ENCODE measurements at regions not wholly inside any gene's neighbourhood (a gene's known extent, or its start where the extent isn't known, plus 50 kb on each side); places are given as distances from the start of the nearest gene placed in this dataset.

GRCh38 chr5:143987751-143988560, 176.0 kb downstream of the HMHB1 start:
- no peak overlapping the region for H3K9ac ChIP-seq (ENCODE audit: low read length)
- Mint-ChIP-seq H3K9me3 (ENCODE audit: unreplicated experiment) (no peaks in the 10 kb centered on the region), H3K36me3 (ENCODE audit: low read depth, unreplicated experiment) (no peaks in the 10 kb centered on the region), H3K4me1 (ENCODE audit: low read depth, unreplicated experiment) (peaks cover 20% of the 10 kb centered on the region), H3K27ac (ENCODE audit: unreplicated experiment) (no peak overlapping the region), H3K27me3 (ENCODE audit: low read depth, unreplicated experiment) (no peaks in the 10 kb centered on the region), H3K4me3 (ENCODE audit: unreplicated experiment) (no peak overlapping the region)
- no peak for DNase-seq (ENCODE audit: low read depth)
- no peaks in the 10 kb centered on the region for H4K20me1 ChIP-seq (ENCODE audit: insufficient read depth, low read length)
- no peak overlapping the region for H3K27ac ChIP-seq (ENCODE audit: low read depth, low read length)
- H3K36me3 ChIP-seq (ENCODE audit: insufficient read depth, low read length) = no peaks in the 10 kb centered on the region
- no peak overlapping the region for H3K4me3 ChIP-seq (ENCODE audit: insufficient read depth, low read depth, low read length)
- no peaks in the 10 kb centered on the region for H3K9me3 ChIP-seq (ENCODE audit: insufficient read depth, low read depth, low read length)
- H3K4me2 ChIP-seq (ENCODE audit: low read length) = no peak overlapping the region
- no peaks in the 10 kb centered on the region for H3K27me3 ChIP-seq (ENCODE audit: insufficient read depth, low read length)
- no peaks in the 10 kb centered on the region for H3K79me2 ChIP-seq (ENCODE audit: insufficient read depth, low read length)
- no peak for TF ChIP-seq EZH2 (IDR thresholded peaks at IDR 0.05; ENCODE audit: insufficient read depth, low read length)
- TF ChIP-seq CTCF (IDR thresholded peaks at IDR 0.05; ENCODE audit: insufficient read depth, low read depth, low read length) = no peak
- FAIRE-seq = peak; percentile 65
- H3K4me1 ChIP-seq (ENCODE audit: insufficient read depth, low read length) = peaks cover 18% of the 10 kb centered on the region
- H2AFZ ChIP-seq (ENCODE audit: low read depth, low read length) = no peak overlapping the region

- no peak overlapping the region for H2AFZ ChIP-seq (ENCODE audit: low read depth, low read length)
- no peaks in the 10 kb centered on the region for H3K9me3 ChIP-seq (ENCODE audit: insufficient read depth, low read depth, low read length)
- Mint-ChIP-seq H3K27me3 (ENCODE audit: low read depth, unreplicated experiment) (no peaks in the 10 kb centered on the region), H3K36me3 (ENCODE audit: low read depth, unreplicated experiment) (no peaks in the 10 kb centered on the region), H3K4me3 (ENCODE audit: unreplicated experiment) (no peak overlapping the region), H3K27ac (ENCODE audit: unreplicated experiment) (no peak overlapping the region), H3K9me3 (ENCODE audit: unreplicated experiment) (no peaks in the 10 kb centered on the region), H3K4me1 (ENCODE audit: low read depth, unreplicated experiment) (peaks cover 3% of the 10 kb centered on the region)
- no peak overlapping the region for H3K9ac ChIP-seq (ENCODE audit: low read length)
- no peaks in the 10 kb centered on the region for H3K79me2 ChIP-seq (ENCODE audit: insufficient read depth, low read length)
- H3K27me3 ChIP-seq (ENCODE audit: insufficient read depth, low read length) = no peaks in the 10 kb centered on the region
- no peaks in the 10 kb centered on the region for H4K20me1 ChIP-seq (ENCODE audit: insufficient read depth, low read length)
- TF ChIP-seq EZH2 (IDR thresholded peaks at IDR 0.05; ENCODE audit: insufficient read depth, low read length) (no peak), CTCF (IDR thresholded peaks at IDR 0.05; ENCODE audit: insufficient read depth, low read depth, low read length) (no peak)
- H3K4me1 ChIP-seq (ENCODE audit: insufficient read depth, low read length) = no peaks in the 10 kb centered on the region
- H3K4me3 ChIP-seq (ENCODE audit: insufficient read depth, low read depth, low read length) = no peak overlapping the region
- DNase-seq (ENCODE audit: low read depth) (no peak), FAIRE-seq (no peak)
- no peaks in the 10 kb centered on the region for H3K36me3 ChIP-seq (ENCODE audit: insufficient read depth, low read length)
- H3K27ac ChIP-seq (ENCODE audit: low read depth, low read length) = no peak overlapping the region
- H3K4me2 ChIP-seq (ENCODE audit: low read length) = no peak overlapping the region
These were observed 178.0 kb downstream of the YIPF5 start for GRCh38 chr5:143992496-143992895.

DNA sequence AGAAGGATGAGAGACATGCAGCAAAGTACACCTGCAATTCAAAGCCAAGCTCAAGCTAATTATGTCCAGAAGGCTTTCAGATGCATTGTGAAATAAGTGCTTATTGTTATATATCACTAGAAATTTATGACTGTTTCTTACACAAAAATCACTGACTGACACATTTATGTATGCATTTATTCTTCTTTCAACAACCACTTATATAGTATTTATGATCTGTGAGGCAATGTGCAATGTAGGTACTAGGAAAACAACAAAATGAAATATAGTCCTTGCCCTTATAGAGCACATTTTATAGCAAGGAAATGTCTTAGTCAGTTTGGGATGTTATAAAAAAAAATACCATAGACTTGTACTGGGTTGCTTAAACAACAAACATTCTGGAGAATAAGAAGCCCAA, 167.6 kb downstream of the YIPF5 start:
- H3K9me3 Mint-ChIP-seq (ENCODE audit: unreplicated experiment) = peaks cover 5% of the 10 kb centered on the region
- FAIRE-seq = no peak

More for the DNA sequence above, 167.6 kb downstream of the YIPF5 start:
- Mint-ChIP-seq H3K36me3 (ENCODE audit: low read depth, unreplicated experiment) (no peaks in the 10 kb centered on the region), H3K4me3 (ENCODE audit: unreplicated experiment) (no peak overlapping the region), H3K27me3 (ENCODE audit: low read depth, unreplicated experiment) (no peaks in the 10 kb centered on the region), H3K27ac (ENCODE audit: unreplicated experiment) (no peak overlapping the region), H3K4me1 (ENCODE audit: low read depth, unreplicated experiment) (peaks cover 5% of the 10 kb centered on the region)
- H3K9ac ChIP-seq (ENCODE audit: low read length) = no peak overlapping the region
- no peak overlapping the region for H3K4me2 ChIP-seq (ENCODE audit: low read length)
- H3K27me3 ChIP-seq (ENCODE audit: insufficient read depth, low read length) = no peaks in the 10 kb centered on the region
- H3K79me2 ChIP-seq (ENCODE audit: insufficient read depth, low read length) = no peaks in the 10 kb centered on the region
- no peak overlapping the region for H3K4me3 ChIP-seq (ENCODE audit: insufficient read depth, low read depth, low read length)
- H3K27ac ChIP-seq (ENCODE audit: low read depth, low read length) = no peak overlapping the region
- no peaks in the 10 kb centered on the region for H3K36me3 ChIP-seq (ENCODE audit: insufficient read depth, low read length)
- no peaks in the 10 kb centered on the region for H3K9me3 ChIP-seq (ENCODE audit: insufficient read depth, low read depth, low read length)
- DNase-seq (ENCODE audit: low read depth) = no peak
- no peaks in the 10 kb centered on the region for H4K20me1 ChIP-seq (ENCODE audit: insufficient read depth, low read length)
- H2AFZ ChIP-seq (ENCODE audit: low read depth, low read length) = no peak overlapping the region
- no peaks in the 10 kb centered on the region for H3K4me1 ChIP-seq (ENCODE audit: insufficient read depth, low read length)
- TF ChIP-seq CTCF (IDR thresholded peaks at IDR 0.05; ENCODE audit: insufficient read depth, low read depth, low read length) (no peak), EZH2 (IDR thresholded peaks at IDR 0.05; ENCODE audit: insufficient read depth, low read length) (no peak)
